ENCODE measurements at regions not wholly inside any gene's neighbourhood (a gene's known extent, or its start where the extent isn't known, plus 50 kb on each side); places are given as distances from the start of the nearest gene placed in this dataset.
"Not testable (repeated sequence)": the region's sequence is repeated elsewhere in the genome, so short reads cannot be mapped to it uniquely, and the experiment has no call there.

DNA sequence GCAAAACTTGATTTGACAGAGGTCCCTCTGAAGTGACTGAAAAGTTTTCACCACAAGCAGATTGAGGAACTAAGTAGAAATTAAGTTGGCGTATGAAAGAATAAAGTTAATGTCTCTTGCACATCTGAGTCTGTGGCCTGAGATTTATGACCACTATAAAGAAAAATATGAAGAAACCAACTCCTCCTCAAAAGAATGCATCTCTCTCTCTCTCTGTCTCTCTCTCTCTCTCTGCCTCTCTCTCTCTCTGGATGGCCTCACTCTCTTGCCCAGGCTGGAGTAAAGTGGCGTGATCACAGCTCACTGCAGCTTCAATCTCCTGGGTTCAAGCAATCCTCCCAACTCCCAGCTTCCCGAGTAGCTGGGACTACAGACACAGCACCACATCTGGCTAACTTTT is 55.2 kb downstream of the RPL22L1 start:
- DNase-seq = no peak

DNA sequence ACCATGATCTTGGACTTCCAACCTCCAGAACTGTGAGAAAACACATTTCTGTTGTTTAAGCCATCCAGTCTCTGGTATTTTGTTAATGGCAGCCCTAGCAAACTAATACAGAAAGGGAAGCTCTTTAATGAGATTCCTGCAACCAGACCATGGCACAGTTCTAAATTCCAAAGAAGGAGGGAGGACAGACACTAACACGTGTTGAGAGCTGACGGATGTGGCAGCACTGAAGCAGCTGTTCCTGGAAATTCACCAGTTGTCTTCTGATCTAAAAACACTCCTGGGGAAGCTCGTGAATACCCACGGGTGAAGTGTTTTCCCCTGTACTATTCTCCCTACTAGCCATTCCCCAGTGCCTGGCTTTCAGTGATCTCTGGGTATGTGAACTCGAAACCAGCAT is 56.7 kb downstream of the RPL22L1 start:
- DNase-seq = no peak

DNA sequence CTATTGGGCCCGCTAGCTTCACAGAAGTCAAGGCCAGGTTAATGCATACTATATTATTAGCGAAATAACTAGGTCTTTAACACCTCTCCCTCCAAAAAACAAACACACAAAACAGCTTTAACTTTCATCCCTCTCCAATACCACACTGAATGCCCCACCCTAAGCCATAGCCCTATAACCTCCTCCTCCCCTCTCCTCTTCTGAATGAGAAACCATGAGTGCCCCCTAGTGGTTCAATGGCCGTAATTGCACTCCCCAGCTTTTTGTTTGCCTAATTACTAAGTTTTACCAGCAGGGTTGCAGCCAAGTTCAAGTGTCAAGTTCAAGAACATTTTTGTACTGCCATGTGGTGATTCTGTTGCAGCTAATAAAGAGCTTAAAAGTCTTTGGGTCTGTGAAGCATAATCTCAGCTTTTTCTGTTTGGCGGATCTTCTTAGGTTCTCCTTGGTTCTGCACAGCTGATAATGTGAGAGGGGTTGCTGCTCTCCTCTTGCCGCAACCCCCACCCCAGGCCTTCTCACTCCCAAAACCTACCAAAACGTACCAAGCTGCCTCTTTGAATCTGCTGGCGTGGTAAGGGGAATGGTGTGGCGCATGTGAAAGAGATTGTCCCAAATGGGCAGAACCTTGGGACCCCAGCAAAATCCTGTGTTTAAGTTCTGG is 57.9 kb downstream of the RPL22L1 start:
- DNase-seq = peak; percentile 86

DNA sequence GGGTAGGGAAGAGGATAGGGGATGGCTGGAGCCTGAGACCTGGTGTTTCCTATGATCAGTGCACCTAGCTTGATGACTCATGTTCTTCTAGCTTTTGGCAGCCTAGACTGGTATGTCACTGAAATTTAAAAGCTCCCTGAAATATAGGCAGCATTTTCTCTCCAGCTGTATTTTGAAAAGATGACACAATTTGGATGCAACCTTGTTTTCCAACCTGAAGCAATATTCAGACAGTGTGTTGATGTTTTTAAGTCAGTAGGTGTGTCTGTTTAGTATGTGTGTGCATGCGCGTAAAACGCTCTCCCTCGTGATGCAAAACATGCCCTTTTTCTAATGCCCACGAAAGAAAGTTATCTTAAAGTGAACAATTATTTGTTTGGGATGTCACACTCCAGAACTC is 58.5 kb downstream of the RPL22L1 start:
- no peak for DNase-seq

DNA sequence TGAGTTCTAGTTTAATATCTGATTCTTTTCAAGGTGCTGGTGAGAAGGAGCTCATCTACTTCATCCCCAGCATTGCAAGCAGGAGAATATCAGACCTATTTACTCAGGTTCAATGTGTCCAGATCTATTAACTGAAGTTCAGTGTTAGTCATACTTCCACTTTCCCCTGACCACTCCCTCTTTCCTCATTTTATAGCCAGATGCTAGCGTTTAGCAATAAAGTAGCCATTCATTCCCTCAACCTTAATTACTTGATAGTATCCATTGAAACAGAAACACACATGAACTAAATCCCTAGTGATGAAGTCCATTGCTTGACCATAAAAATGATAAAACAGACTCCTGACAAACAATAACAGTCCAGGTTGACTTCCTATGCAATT is 60.0 kb downstream of the RPL22L1 start:
- no peak for DNase-seq

DNA sequence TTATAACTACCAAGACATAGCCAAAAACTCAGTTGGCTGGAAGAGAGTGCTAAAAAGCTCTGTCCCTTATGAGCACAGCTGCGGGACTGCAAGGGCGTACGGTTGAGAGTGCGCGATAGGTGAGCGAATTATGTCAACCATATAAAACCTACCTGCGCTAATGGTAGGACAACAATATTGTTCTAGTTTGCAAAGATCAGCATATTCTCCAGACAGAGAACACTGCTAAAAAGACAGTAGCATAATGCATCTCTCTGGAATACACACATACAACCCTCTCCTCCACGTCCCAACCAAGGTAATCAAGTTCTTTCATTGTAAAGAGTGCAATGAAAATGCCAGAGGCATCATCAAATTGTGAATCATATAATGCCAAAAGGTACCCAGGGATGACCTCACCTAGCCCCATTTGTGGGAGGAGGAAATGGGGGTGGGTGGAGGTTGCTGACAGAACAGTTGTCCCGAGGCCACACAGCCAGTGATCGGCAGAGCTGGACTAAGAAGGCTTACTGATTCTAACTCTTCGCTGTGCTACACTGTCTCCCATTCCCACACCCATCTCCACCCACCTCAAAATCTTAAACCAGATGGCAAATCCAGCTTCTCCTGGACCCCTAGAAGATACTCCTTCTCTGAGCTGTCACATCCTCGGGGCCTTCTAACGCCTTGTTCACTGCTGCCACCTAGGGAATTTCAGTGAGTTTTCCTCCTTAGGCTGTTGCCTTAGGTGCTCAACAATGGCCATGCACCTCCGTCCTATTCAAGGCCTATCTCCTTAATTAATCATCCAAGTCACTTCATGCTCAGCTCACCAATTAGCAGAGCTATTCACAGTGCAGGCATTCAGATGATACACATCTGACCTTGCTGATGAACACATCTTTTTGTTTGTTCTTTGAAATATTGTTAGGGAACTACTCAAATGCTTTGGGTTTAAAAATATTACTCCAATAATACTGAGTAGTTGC is 60.7 kb downstream of the RPL22L1 start:
- peak; percentile 62 for DNase-seq

DNA sequence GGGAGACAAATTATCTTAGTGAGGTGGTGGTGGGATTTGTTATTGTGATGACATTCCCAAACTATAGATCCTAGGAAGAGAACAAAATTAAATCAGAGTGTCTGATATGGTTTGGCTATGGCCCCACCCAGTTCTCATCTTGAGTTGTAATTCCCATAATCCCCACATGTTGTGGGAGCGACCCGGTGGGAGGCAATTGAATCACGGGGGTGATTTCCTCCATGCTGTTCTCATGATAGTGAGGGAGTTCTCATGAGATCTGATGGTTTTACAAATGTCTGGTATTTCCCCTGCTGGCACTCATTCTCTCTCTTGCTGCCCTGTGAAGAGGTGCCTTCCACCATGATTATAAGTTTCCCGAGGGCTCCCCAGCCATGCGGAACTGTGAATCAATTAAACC is 62.0 kb downstream of the RPL22L1 start:
- no peak for DNase-seq

DNA sequence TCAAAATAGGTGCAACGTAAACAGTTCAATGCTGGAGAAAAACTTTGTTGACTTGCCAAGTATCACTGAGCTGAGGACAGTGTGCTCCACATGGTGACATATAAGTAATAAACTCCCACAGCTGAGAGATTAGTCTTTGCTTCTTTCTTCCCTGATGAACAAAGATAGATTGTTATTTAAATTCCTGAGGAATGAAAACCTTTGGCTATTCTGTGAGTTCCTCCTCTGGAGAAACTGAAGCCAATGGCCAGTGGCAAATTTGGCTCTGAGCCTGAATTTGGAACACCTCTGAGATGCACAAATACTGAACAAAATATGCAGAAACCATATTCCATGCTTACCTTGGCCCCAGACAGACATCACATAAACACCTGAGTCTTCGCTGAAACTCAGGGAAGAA is 63.3 kb downstream of the RPL22L1 start:
- no peak for DNase-seq

DNA sequence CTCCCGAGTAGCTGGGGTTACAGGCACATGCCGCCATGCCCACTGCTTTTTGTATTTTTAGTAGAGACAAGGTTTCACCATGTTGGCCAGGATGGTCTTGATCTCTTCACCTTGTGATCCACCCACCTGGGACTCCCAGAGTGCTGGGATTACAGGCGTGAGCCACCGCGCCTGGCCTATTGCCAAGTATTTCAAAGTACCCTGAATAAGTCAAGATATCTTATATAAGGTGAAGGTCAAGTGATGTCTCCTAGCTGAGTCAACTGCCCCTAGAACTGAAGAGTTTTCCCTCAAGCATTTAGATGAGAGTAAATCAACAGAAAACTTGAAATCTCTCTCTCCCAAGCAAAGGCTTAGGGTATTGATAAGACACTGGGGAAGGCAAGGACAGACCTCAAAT is 63.9 kb downstream of the RPL22L1 start:
- DNase-seq = no peak

DNA sequence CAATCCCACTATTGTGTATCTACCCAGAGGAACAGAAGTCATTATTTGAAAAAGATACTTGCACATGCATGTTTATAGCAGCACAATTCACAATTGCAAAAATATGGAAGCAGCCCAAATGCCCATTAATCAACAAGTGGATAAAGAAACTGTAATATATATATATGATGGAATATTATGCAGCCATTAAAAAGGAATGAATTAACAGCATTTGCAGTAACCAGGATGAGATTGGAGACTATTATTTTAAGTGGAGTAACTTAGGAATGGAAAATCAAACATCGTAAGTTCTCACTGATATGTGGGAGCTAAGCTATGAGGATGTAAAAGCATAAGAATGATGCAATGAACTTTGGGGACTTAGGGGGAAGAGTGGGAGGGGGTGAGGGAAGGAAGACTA is 64.7 kb downstream of the RPL22L1 start:
- DNase-seq = not testable (repeated sequence)

DNA sequence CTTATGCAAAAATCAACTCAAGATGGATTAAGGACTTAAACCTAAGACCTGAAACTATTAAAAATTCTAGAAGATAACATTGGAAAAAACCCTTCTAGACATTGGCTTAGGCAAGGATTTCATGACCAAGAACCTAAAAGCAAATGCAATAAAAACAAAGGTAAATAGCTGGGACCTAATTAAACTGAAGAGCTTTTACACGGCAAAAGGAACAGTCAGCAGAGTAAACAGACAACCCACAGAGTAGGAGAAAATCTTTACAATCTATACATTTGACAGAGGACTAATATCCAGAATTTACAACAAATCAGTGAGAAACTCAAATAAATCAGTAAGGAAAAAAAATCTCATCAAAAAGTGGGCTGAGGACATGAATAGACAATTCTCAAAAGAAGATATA is 65.4 kb downstream of the RPL22L1 start:
- not testable (repeated sequence) for DNase-seq

DNA sequence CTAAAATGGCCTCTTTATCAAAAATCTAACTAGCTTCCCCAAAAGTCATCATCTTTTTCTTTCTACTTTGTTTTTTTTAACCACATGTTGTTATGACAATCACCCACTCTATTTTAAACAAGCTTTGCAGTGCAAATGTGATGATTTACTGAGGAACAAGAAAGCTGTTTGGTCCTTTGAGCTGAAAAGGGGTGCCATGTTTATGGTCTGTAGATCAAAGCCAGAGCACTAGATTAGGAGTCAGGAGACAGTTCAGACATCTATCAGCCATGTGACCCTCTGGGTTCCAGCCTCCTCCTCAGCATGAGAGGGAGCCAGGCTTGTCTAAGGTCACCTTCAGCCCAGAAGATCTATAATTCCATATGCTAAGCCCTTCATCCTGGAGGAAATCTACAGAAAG is 65.9 kb downstream of the RPL22L1 start:
- DNase-seq = no peak

DNA sequence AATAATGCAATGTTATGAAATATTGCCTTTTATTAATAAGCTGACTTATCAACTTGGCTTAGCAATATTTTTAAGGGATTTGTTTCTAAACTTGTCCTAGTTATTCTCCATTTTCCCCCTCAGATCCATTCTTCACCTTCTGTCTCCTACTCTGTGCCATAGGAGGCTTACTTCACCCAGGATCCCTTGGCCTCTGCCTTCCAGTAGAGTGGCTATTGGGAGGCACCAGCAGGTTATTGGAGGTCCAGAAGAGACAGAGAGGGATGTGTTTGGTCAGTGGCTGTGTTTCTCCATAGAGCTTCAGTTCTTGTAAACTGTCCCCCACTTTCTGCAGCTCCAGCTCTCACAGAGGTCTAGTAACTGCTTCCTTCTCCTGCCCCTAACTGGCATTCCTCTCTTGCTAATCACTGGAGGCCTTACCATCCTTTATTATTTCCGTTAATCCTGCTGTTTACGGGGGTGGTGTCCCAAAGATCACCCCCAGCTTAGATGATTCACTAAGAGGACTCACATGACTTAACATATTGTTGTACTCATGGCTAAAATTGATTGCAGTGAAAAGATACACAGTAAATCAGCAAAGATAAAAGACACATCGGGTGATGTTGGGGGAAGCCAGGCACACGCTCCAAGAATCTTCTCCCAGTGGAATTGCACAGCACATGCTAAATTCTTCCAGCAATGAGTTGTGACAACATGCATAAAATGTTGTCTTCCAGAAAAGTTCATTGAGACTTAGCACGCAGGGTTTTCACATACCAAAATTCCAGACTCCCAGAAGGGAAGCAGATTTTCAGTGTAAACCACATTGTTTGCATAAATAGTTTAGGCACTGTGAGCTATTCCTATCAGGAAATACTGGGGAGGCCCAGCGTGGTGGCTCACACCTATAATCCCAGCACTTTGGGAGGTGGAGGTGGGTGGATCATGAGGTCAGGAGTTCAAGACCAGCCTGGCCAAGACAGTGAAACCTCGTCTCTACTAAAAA is 67.5 kb downstream of the RPL22L1 start:
- DNase-seq = peak; percentile 84

DNA sequence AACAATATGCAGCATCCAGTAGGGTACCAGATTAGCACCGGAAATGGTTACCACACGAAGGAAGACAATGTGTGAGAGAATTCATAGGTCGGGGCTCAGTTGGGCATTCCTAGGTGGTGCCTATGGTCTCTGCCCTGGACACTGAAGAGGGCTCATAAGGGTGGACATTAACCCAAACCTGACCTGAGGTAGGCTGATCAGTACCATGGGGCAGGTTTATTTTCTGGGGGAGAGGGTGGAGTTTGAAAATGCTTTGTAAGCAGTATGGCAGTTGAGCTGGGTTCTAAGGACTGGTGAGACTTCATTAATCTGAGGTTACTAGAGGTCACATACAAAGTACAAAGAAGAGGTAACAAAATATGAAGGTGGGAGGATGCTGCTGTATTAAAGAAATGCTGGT is 68.4 kb downstream of the RPL22L1 start:
- DNase-seq = no peak

DNA sequence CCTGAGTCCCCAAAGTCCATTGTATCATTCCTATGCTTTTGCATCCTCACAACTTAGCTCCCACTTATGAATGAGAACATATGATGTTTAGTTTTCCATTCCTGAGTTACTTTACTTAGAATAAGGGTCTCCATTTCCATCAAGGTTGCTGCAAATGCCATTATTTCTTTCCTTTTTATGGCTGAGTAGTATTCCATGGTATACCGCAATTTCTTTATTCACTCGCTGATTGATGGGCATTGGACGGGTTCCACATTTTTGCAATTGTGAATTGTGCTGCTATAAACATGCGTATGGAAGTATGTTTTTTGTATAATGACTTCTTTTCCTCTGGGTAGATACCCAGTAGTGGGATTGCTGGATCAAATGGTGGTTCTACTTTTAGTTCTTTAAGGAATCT is 69.7 kb downstream of the RPL22L1 start:
- DNase-seq = not testable (repeated sequence)

DNA sequence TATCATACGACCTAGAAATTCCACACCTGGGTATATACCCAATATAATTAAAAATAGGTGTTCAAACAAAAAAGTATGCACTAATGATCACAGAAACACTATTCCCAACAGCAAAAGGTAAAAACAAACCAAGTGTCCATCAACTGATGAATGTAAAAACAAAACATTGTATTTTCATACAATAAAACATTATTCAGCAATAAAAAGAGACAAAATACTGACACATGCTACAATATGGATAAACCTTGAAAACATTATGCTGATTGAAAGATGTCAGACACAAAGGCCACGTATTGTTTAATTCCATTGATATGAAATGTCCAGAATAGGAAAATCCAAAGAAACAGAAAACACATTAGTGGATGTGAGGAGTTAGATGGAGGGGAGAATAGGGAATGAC is 71.0 kb downstream of the RPL22L1 start:
- DNase-seq = no peak

DNA sequence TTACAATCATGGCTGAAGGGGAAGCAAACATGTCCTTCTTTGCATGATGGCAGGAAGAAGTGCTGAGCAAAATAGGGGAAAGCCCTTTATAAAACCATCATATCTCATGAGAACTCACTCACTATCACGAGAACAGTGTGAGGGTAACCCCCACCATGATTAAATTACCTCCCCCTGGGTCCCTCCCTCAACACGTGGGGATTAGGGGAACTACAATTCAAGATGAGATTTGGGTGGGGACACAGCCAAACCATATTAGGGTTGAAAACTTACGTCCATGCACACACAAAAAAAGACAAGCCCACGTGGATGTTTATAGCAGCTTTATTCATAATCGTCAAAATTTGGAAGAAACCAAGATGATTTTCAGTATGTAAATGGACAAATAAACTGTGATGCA is 72.3 kb downstream of the RPL22L1 start:
- no peak for DNase-seq

DNA sequence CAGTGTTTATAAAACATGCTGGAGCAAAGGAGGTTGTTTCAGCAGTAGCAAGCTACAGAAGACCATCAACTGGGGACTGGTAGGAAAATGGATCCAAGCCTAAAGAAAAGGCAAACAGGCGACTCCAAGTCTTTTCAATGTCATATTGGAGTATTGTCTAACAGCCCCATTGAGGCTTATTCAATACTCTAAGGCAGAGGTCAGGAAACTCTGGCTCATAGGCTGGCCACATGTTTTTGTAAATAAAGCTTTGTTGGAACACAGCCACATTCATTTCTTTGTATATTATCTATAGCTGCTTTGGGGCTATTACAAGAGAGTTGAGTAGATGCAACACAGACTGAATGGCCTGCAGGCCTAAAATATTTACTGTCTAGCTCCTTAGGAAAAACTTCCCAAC is 77.5 kb downstream of the RPL22L1 start:
- no peak for DNase-seq

DNA sequence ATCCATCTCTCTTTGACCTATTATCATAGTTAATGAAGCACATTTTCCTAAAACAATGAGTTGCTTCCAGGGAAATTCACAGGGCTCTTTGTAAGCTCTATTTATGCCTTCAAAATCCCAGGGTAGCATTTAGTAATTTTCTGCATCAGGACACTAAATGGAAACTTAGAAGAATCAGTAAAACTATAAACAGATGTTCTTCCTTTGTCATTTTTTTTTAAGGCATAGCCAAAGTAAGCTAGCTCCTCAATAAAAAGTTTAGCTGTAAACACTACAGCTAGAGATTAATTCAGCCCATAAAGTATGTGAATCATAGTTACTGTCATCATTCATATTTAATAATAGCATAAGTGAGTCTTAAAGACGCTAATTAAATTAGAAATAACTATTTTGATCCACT is 79.3 kb downstream of the RPL22L1 start:
- no peak for DNase-seq

DNA sequence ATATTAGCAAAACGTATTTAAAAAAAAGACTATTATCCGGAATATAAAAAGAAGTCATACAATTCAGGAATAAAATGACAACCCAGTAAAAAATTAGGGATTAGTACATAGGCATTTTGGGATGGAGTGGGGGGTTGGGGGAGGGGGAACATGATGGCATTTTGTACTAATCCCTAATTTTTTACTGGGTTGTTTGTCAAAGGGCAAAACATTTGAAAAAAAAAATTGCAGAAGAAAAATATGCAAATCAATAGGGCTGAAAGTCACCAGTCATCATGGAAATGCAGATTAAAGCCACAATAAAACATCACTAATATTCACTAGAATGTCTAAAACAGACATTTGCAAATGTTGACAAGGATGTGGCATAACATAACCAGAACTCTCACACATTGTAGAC is 82.5 kb downstream of the RPL22L1 start:
- no peak for DNase-seq

DNA sequence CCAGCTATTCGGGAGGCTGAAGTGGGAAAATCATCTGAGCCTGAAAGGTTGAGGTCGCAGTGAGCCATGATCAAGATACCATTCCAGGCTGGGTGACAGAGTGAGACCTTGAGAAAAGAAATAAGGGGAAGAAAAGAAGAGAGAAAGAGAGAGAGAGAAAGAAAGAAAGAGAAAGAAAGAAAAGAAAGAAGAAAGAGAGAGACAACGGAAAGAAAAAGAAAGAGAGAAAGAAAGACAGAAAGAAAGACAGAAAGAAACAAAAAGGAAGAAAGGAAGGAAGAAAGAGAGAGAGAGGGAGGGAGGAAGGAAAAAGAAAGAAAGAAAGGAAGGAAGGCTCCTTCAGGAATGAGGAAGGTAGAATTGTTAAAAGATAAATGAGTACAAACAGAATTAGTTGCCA is 84.5 kb downstream of the RPL22L1 start:
- no peak for DNase-seq

DNA sequence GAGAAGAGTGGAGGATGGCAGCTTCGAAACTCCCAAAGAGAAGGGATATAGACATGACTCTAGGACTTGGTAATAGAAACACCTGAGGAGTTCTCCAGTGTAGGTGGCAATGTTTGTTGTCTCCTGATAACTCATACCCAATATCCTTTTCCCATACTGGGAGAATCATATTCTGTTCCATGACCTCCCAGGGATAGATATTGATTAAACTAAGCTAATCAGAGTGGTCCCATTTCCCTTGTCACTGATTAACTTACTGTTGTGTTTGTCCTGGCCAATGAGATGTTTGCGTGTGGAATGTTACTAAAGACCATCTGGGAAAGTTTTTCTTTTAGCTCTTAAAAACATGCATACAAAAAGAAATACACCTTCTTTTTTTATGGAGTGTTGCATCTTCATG is 85.6 kb downstream of the RPL22L1 start:
- no peak for DNase-seq
